22Rv1 (cell line): ENCODE measurements at regions not wholly inside any gene's neighbourhood (a gene's known extent, or its start where the extent isn't known, plus 50 kb on each side); places are given as distances from the start of the nearest gene placed in this dataset.

Source experiments
- H3K27ac ChIP-seq: fragments of 450-650 bp; 2 replicates; pipeline ENCODE4 v1.5.1; 2017
- CTCF ChIP-seq: fragments of 450-650 bp; IDR thresholded peaks from 2 replicates; pipeline ENCODE4 v1.5.1; 2017; ENCODE audit warnings: mild to moderate bottlenecking
- ZFX ChIP-seq: fragments of 450-650 bp; IDR thresholded peaks from 2 replicates; pipeline ENCODE4 v1.6.1; 2017; ENCODE audit warnings: antibody characterized with exemption, borderline replicate concordance

DNA sequence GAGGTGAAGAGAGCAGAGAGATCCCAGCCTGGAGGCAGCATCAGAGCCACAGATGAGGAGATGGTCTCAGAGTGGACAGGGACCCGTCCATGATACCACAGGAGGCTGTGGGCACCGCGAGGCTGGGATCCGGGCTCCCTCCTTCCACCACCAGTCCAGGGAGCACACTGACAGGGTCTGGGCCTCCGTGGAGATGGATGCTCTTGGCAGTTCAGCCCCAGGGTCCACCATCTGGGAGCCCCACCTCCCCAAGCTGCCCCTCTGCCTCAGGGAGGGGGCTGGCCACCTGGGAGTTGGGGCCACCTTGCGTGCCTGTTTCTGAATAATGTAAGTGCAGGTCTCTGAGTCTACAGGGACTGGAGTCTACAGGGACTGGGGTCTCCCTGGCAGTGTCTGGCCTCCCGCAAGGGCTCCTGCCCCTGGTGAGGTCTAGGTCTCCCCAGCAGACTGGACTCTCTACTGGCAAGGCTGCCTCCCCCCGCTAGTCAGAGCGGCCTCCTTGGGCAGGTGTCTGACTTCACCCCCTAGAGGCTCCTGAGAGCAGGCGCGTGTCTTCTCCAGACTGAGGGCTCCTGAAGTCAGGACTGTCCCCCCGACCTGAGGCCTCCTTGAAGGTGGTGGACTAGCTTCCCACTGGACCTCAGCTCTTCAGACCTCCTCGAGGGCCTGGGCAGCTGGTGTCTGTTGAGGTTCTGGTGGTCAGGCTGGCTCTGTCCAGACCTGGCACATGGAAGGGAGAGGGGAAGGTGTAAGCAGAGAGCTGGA lies 218.5 kb downstream of the PTPRU start:
- TF ChIP-seq ZFX = no peak
- TF ChIP-seq CTCF = no peak
- H3K27ac ChIP-seq = no peak overlapping the region

GRCh38 chr1:29453502-29454240 lies 217.3 kb downstream of the PTPRU start:
- no peak overlapping the region for H3K27ac ChIP-seq
- TF ChIP-seq CTCF = peak; percentile 38; the same call in 1 of the 2 replicates
- no peak for TF ChIP-seq ZFX

- TF ChIP-seq CTCF (no peak), ZFX (no peak)
- H3K27ac ChIP-seq = no peak overlapping the region
These were observed 216.3 kb downstream of the PTPRU start for GRCh38 chr1:29452463-29453230.

DNA sequence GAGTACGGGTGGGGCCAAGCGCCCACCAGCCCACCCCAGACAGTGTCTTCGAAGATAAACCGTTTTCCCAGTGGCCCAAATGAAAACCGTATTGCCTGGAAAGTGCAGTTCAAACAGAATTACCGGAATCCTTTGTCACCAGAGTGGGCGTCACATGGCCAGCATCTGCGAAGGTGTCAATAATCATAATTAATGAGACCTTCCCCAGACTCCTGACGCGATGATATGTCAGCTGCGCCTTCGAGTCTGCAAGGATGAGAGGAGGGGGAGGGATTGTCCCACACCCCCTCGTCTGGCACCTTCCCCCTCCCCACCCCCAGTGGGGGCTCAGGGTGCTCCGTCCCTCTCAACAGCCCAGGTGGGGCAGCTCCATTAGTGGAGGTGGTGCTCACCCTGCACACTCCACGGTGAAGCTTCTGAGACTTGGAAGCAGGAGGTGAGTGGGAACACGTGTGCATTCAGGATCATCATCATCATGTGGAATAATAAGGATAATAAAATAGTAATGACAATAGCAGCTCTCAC lies 215.1 kb downstream of the PTPRU start:
- TF ChIP-seq CTCF (no peak), ZFX (no peak)
- no peak overlapping the region for H3K27ac ChIP-seq

DNA sequence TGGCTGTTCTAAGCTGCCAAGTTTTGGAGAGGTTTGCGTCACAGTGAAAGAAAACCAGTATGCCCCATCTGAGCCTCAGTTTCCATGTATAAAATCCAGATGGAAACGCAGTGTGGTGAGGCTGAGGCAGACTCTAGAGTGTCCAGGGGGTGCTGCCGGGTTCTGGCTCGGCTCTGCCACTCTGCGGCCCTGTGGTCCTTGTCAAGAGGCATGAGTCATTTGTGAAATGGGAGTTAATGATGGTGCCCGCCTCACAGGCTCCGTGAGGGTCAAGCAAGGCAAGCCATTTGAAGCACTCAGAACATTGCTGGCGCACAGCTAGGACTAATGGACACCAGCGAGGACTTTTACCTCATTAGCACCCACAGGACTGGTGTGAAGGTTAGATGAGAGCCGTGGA lies 214.3 kb downstream of the PTPRU start:
- no peak overlapping the region for H3K27ac ChIP-seq
- no peak for TF ChIP-seq ZFX
- TF ChIP-seq CTCF = no peak

- no peak for TF ChIP-seq ZFX
- no peak for TF ChIP-seq CTCF
- no peak overlapping the region for H3K27ac ChIP-seq
These were observed 212.3 kb downstream of the PTPRU start for GRCh38 chr1:29448456-29449235.
